ENCODE measurements at regions not wholly inside any gene's neighbourhood (a gene's known extent, or its start where the extent isn't known, plus 50 kb on each side); places are given as distances from the start of the nearest gene placed in this dataset.

DNA sequence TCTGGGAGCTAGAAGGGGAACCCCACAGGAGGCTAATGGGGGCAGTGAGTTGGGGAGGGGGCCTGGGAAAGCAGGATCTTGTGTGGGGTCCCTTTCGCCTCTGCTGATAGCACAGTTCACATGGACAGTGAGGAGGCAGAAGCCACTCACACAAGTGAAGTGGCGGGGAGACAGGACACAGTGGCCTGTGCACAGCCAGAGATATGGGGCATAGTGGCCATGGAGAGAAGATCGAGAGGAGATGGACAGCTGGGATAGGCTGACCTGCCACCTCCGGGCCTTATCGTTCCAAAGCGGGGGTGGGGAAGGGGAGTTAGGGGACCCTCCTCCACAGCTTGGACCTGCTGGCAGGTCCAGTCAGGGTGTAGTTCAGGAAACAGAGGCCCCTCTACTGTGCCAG is 69.8 kb upstream of the EDAR start:
- DNase-seq, result no peak
- ChIA-PET CTCF (ENCODE audit: partially characterized antibody) (interaction anchor here (1.3 kb wide), 1 partner anchor 17 kb away, joined by 4 read pairs; no protein-coding TSS in a partner anchor), POLR2A (ENCODE audit: partially characterized antibody) (interaction anchor here (1.6 to 4.5 kb wide), 2 partner anchors 11 to 27 kb away, joined by 4 to 33 read pairs; no protein-coding TSS in a partner anchor)
- Histone ChIP-seq H3K4me1 (ENCODE audit: insufficient read depth, low read length) (peaks cover 6% of the 10 kb centered on the region), H3K27ac (ENCODE audit: low read depth, low read length) (no peak overlapping the region), H3K4me3 (ENCODE audit: low read length in 2 of 2) (no peak overlapping the region), H3K36me3 (ENCODE audit: insufficient read depth, low read length) (no peaks in the 10 kb centered on the region), H3K9me3 (ENCODE audit: control insufficient read depth in 1 of 2, low read length in 2 of 2) (no peaks in the 10 kb centered on the region), H3K27me3 (ENCODE audit: insufficient read depth, low read length) (no peaks in the 10 kb centered on the region)
- H3K27me3 Mint-ChIP-seq, result peaks cover 0 to 1% of the 10 kb centered on the region in 2 donors
- peaks cover 4 to 30% (median 10%) of the 10 kb centered on the region in 4 donors for H3K4me1 Mint-ChIP-seq
- H3K27ac Mint-ChIP-seq, result no peak overlapping the region
- H3K4me3 Mint-ChIP-seq, result no peak overlapping the region
- intact Hi-C loops (cut with micrococcal nuclease), result no loop called here
- no peaks in the 10 kb centered on the region for H3K9me3 Mint-ChIP-seq
- no peaks in the 10 kb centered on the region for H3K36me3 Mint-ChIP-seq

DNA sequence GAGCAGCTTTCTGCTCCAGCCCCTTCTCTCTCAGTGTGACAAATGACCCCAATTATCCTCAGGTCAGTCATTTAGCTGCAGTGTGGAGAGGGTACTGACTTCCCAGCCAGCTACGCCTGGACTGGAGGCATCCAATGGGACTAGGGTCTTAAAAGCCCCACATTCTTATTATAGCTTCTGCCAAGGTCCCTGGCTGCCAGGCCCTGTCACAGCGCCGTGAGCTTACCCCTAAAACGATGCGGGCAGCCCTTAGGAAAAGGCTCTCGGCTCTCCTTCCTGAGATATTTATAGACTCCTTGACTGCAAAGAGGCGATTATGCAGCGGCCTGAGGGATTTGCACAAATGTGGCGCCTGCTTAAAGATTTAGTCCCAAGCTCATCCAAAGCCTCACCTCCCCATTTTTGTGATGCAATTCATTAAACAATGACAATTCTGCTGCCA is 69.2 kb upstream of the EDAR start:
- Histone ChIP-seq H3K4me3 (ENCODE audit: low read length in 2 of 2) (no peak overlapping the region), H3K4me1 (ENCODE audit: insufficient read depth, low read length) (peaks cover 4% of the 10 kb centered on the region), H3K36me3 (ENCODE audit: insufficient read depth, low read length) (no peaks in the 10 kb centered on the region), H3K27me3 (ENCODE audit: insufficient read depth, low read length) (no peaks in the 10 kb centered on the region), H3K27ac (ENCODE audit: low read depth, low read length) (no peak overlapping the region), H3K9me3 (ENCODE audit: control insufficient read depth in 1 of 2, low read length in 2 of 2) (no peaks in the 10 kb centered on the region)
- DNase-seq, result no peak
- CTCF ChIA-PET (ENCODE audit: partially characterized antibody), result interaction anchor here (0.9 to 1.3 kb wide), 2 partner anchors 16 to 26 kb away, joined by 4 read pairs; no protein-coding TSS in a partner anchor
- no peaks in the 10 kb centered on the region for H3K36me3 Mint-ChIP-seq
- peak overlapping the region in 1 of 7 donors; percentile 53 for H3K27ac Mint-ChIP-seq
- intact Hi-C loops (cut with micrococcal nuclease), result no loop called here
- H3K27me3 Mint-ChIP-seq, result peaks cover 0 to 1% of the 10 kb centered on the region in 2 donors
- POLR2A ChIA-PET (ENCODE audit: partially characterized antibody), result interaction anchor here (1.2 to 4.5 kb wide), 2 partner anchors 23 to 26 kb away, joined by 3 to 33 read pairs; no protein-coding TSS in a partner anchor
- peaks cover 3 to 30% (median 7%) of the 10 kb centered on the region in 4 donors for H3K4me1 Mint-ChIP-seq
- H3K4me3 Mint-ChIP-seq, result no peak overlapping the region
- H3K9me3 Mint-ChIP-seq, result no peaks in the 10 kb centered on the region

DNA sequence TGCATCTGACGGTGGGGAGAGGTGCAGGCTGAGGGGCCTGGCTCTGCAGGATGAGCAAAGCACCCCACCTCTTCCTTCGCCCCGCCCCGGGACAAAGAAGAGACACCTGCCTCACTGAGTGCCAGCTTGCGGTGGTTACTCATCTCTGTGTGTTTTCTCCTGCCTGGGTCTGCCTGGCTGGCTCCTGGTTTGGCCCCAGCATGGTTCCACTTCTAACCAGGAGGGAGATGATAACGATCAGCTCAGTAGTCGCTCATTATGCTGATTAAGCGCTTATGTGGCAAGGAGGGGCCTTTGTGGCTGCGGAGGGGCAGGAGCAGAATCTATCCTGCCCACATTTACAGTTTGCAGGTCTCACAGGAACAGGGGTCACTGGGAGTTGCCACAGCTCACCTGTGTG is 68.7 kb upstream of the EDAR start:
- no peaks in the 10 kb centered on the region for H3K27me3 Mint-ChIP-seq
- DNase-seq, result no peak
- ChIA-PET CTCF (ENCODE audit: partially characterized antibody) (interaction anchor here (0.9 to 1.3 kb wide), 2 partner anchors 16 to 26 kb away, joined by 4 read pairs; no protein-coding TSS in a partner anchor), POLR2A (ENCODE audit: partially characterized antibody) (interaction anchor here (1.2 to 4.5 kb wide), 2 partner anchors 23 to 26 kb away, joined by 3 to 33 read pairs; no protein-coding TSS in a partner anchor)
- Histone ChIP-seq H3K9me3 (ENCODE audit: control insufficient read depth in 1 of 2, low read length in 2 of 2) (no peaks in the 10 kb centered on the region), H3K4me3 (ENCODE audit: low read length in 2 of 2) (no peak overlapping the region), H3K27me3 (ENCODE audit: insufficient read depth, low read length) (no peaks in the 10 kb centered on the region), H3K27ac (ENCODE audit: low read depth, low read length) (no peak overlapping the region), H3K4me1 (ENCODE audit: insufficient read depth, low read length) (no peaks in the 10 kb centered on the region), H3K36me3 (ENCODE audit: insufficient read depth, low read length) (no peaks in the 10 kb centered on the region)
- H3K27ac Mint-ChIP-seq, result peak overlapping the region in 1 of 7 donors; percentile 3
- no peak overlapping the region for H3K4me3 Mint-ChIP-seq
- peaks cover 0 to 30% (median 4%) of the 10 kb centered on the region in 4 donors for H3K4me1 Mint-ChIP-seq
- no peaks in the 10 kb centered on the region for H3K36me3 Mint-ChIP-seq
- intact Hi-C loops (cut with micrococcal nuclease), result loop anchor here (2.0 kb wide), 1 partner anchor 25 kb away; no protein-coding TSS in a partner anchor
- H3K9me3 Mint-ChIP-seq, result no peaks in the 10 kb centered on the region

DNA sequence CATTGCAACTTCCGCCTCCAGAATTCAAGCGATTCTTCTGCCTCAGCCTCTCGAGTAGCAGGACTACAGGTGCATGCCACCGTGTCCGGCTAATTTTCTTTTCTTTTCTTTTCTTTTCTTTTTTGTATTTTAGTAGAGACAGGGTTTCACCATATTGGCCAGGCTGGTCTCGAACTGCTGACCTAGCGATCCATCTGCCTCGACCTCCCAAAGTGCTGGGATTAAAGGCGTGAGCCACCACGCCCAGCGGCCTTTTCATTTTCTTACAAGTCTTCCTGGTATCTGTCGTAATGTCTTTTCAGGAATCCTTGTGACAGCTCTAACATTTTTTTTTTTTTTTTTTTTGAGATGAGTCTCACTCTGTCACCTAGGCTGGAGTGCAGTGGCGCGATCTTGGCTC is 66.4 kb upstream of the EDAR start:
- H3K27ac ChIP-seq (ENCODE audit: low read depth, low read length), result no peak overlapping the region
- intact Hi-C loops (cut with micrococcal nuclease), result no loop called here
- Mint-ChIP-seq H3K27ac (no peak overlapping the region), H3K27me3 (no peaks in the 10 kb centered on the region), H3K4me1 (peaks cover 0 to 24% (median 4%) of the 10 kb centered on the region in 4 donors), H3K36me3 (no peaks in the 10 kb centered on the region), H3K4me3 (no peak overlapping the region), H3K9me3 (no peaks in the 10 kb centered on the region)
- CTCF ChIA-PET (ENCODE audit: partially characterized antibody), result no interaction called here
- no peaks in the 10 kb centered on the region for H3K9me3 ChIP-seq (ENCODE audit: control insufficient read depth in 1 of 2, low read length in 2 of 2)
- POLR2A ChIA-PET (ENCODE audit: partially characterized antibody), result interaction anchor here (0.6 to 1.7 kb wide), 2 partner anchors 16 to 23 kb away, joined by 3 to 6 read pairs; no protein-coding TSS in a partner anchor
- no peaks in the 10 kb centered on the region for H3K27me3 ChIP-seq (ENCODE audit: insufficient read depth, low read length)
- DNase-seq, result no peak
- H3K4me1 ChIP-seq (ENCODE audit: insufficient read depth, low read length), result no peaks in the 10 kb centered on the region
- H3K4me3 ChIP-seq (ENCODE audit: low read length in 2 of 2), result no peak overlapping the region
- no peaks in the 10 kb centered on the region for H3K36me3 ChIP-seq (ENCODE audit: insufficient read depth, low read length)

DNA sequence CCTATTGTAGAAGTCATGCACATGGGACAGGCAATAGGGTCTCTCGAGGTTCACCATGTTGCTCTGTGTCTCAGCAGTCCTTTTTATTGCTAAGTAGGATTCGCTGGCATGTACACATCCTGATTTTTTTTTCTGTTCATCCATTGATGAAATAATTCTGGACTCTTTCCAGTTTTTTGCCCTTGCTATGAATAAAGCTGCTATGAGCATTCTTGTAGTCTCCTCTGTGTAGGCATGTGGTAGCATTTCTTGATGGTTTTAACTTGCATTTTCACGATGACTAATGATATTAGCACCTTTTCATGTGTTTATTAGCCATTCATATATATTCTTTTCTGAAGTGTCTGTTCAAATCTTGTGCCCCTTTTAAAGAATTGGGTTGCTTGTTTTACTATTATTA is 65.8 kb upstream of the EDAR start:
- ChIA-PET POLR2A (ENCODE audit: partially characterized antibody) (interaction anchor here (0.6 to 1.7 kb wide), 3 partner anchors 15 to 23 kb away, joined by 3 to 6 read pairs (median 3); no protein-coding TSS in a partner anchor), CTCF (ENCODE audit: partially characterized antibody) (interaction anchor here (0.7 kb wide), 1 partner anchor 20 kb away, joined by 3 read pairs; no protein-coding TSS in a partner anchor)
- Mint-ChIP-seq H3K4me3 (no peak overlapping the region), H3K9me3 (no peaks in the 10 kb centered on the region), H3K27ac (no peak overlapping the region), H3K36me3 (no peaks in the 10 kb centered on the region), H3K27me3 (no peaks in the 10 kb centered on the region), H3K4me1 (peaks cover 0 to 18% (median 1%) of the 10 kb centered on the region in 4 donors)
- Histone ChIP-seq H3K27ac (ENCODE audit: low read depth, low read length) (no peak overlapping the region), H3K27me3 (ENCODE audit: insufficient read depth, low read length) (no peaks in the 10 kb centered on the region), H3K36me3 (ENCODE audit: insufficient read depth, low read length) (no peaks in the 10 kb centered on the region), H3K4me1 (ENCODE audit: insufficient read depth, low read length) (no peaks in the 10 kb centered on the region), H3K9me3 (ENCODE audit: control insufficient read depth in 1 of 2, low read length in 2 of 2) (no peaks in the 10 kb centered on the region), H3K4me3 (ENCODE audit: low read length in 2 of 2) (no peak overlapping the region)
- intact Hi-C loops (cut with micrococcal nuclease), result no loop called here
- no peak for DNase-seq

DNA sequence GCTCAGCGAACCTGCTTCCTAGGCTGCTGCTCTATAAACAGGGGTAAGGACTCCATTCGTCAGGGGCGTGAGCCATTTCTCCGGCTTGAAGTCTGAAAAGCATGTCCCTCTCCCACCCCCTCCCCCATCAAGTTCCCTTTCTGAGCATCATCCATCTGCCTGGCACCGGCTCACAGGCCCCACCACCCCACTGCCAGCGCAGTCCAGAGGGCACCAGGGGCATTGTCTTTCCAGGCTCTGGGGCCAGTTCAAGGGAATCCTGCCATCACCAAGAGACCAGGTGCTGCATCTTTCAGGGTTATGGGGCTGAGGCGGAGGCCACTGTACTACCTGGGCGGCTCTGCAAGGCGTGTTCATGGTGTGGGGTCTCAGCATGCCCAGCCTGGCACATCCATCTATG is 64.7 kb upstream of the EDAR start:
- H3K27ac ChIP-seq (ENCODE audit: low read depth, low read length), result no peak overlapping the region
- Mint-ChIP-seq H3K27me3 (no peaks in the 10 kb centered on the region), H3K4me1 (peaks cover 0 to 18% (median 2%) of the 10 kb centered on the region in 4 donors), H3K36me3 (no peaks in the 10 kb centered on the region), H3K27ac (no peak overlapping the region), H3K9me3 (no peaks in the 10 kb centered on the region), H3K4me3 (no peak overlapping the region)
- H3K27me3 ChIP-seq (ENCODE audit: insufficient read depth, low read length), result no peaks in the 10 kb centered on the region
- intact Hi-C loops (cut with micrococcal nuclease), result no loop called here
- POLR2A ChIA-PET (ENCODE audit: partially characterized antibody), result no interaction called here
- no peak overlapping the region for H3K4me3 ChIP-seq (ENCODE audit: low read length in 2 of 2)
- H3K9me3 ChIP-seq (ENCODE audit: control insufficient read depth in 1 of 2, low read length in 2 of 2), result no peaks in the 10 kb centered on the region
- CTCF ChIA-PET (ENCODE audit: partially characterized antibody), result no interaction called here
- H3K36me3 ChIP-seq (ENCODE audit: insufficient read depth, low read length), result no peaks in the 10 kb centered on the region
- H3K4me1 ChIP-seq (ENCODE audit: insufficient read depth, low read length), result no peaks in the 10 kb centered on the region
- no peak for DNase-seq

DNA sequence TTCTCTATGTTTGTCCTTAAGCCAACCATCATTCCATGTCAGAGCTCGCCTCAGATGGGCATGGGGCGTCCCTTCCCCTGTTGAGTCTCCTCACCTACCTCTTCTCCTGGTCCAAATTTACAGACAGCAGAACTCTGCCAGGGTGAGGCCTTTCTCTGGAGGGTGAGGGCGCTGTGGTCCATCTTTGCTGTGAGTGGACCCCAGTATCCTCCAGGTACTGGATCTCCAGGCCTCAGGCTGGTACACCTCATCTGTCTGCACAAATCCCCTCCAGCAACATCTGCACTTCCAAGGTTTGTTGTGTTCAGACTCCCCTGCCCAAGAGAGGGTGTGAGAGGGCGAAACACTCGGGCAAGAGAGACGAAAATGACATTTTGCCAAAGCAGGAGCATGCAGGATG is 63.9 kb upstream of the EDAR start:
- CTCF ChIA-PET (ENCODE audit: partially characterized antibody), result no interaction called here
- peak overlapping the region in 2 of 7 donors; percentile 29 to 41 for H3K27ac Mint-ChIP-seq
- peaks cover 0 to 13% (median 2%) of the 10 kb centered on the region in 4 donors for H3K4me1 Mint-ChIP-seq
- H3K9me3 Mint-ChIP-seq, result no peaks in the 10 kb centered on the region
- POLR2A ChIA-PET (ENCODE audit: partially characterized antibody), result no interaction called here
- H3K4me3 Mint-ChIP-seq, result no peak overlapping the region
- intact Hi-C loops (cut with micrococcal nuclease), result no loop called here
- no peaks in the 10 kb centered on the region for H3K4me1 ChIP-seq (ENCODE audit: insufficient read depth, low read length)
- no peaks in the 10 kb centered on the region for H3K36me3 ChIP-seq (ENCODE audit: insufficient read depth, low read length)
- no peaks in the 10 kb centered on the region for H3K27me3 Mint-ChIP-seq
- DNase-seq, result no peak
- no peak overlapping the region for H3K4me3 ChIP-seq (ENCODE audit: low read length in 2 of 2)
- H3K36me3 Mint-ChIP-seq, result no peaks in the 10 kb centered on the region
- no peak overlapping the region for H3K27ac ChIP-seq (ENCODE audit: low read depth, low read length)
- H3K9me3 ChIP-seq (ENCODE audit: control insufficient read depth in 1 of 2, low read length in 2 of 2), result no peaks in the 10 kb centered on the region
- H3K27me3 ChIP-seq (ENCODE audit: insufficient read depth, low read length), result no peaks in the 10 kb centered on the region
